DMS53 treated with DMSO at 0.1 percent for 48 hours (cell line): ENCODE measurements at regions not wholly inside any gene's neighbourhood (a gene's known extent, or its start where the extent isn't known, plus 50 kb on each side); places are given as distances from the start of the nearest gene placed in this dataset.
"Not testable (repeated sequence)": the region's sequence is repeated elsewhere in the genome, so short reads cannot be mapped to it uniquely, and the experiment has no call there.

Experiments
- DNase-seq: peaks from one replicate; lab custom pipeline; 2025; ENCODE audit not compliant: unreplicated experiment; lab: John Stamatoyannopoulos, UW

- no peak for DNase-seq
Observed at GRCh38 chr9:15047028-15047551, 136.9 kb upstream of the FREM1 start.

GRCh38 chr9:15033316-15033715 lies 123.1 kb upstream of the FREM1 start:
- no peak for DNase-seq

GRCh38 chr9:15032860-15033259 lies 122.6 kb upstream of the FREM1 start:
- no peak for DNase-seq

GRCh38 chr9:15021146-15021545 lies 110.9 kb upstream of the FREM1 start:
- no peak for DNase-seq

GRCh38 chr9:15018096-15018637 lies 107.9 kb upstream of the FREM1 start:
- DNase-seq = no peak

GRCh38 chr9:15010581-15010980 lies 100.4 kb upstream of the FREM1 start:
- DNase-seq = no peak

GRCh38 chr9:15007698-15008097 lies 97.5 kb upstream of the FREM1 start:
- DNase-seq = no peak

- no peak for DNase-seq
Observed at GRCh38 chr9:14994738-14995137, 84.5 kb upstream of the FREM1 start.

GRCh38 chr9:14993901-14994554 lies 83.8 kb upstream of the FREM1 start:
- no peak for DNase-seq

- DNase-seq = peak; percentile 3
Observed at GRCh38 chr9:14993061-14993800, 83.0 kb upstream of the FREM1 start.

- DNase-seq = no peak
Observed at GRCh38 chr9:14992516-14992915, 82.3 kb upstream of the FREM1 start.

GRCh38 chr9:14992081-14992480 lies 81.9 kb upstream of the FREM1 start:
- DNase-seq = no peak

- DNase-seq = not testable (repeated sequence)
Observed at GRCh38 chr9:14990647-14991046, 80.4 kb upstream of the FREM1 start.

GRCh38 chr9:14989811-14990210 lies 79.6 kb upstream of the FREM1 start:
- no peak for DNase-seq

- DNase-seq = not testable (repeated sequence)
Observed at GRCh38 chr9:14989336-14989735, 79.1 kb upstream of the FREM1 start.

GRCh38 chr9:14987858-14988257 lies 77.6 kb upstream of the FREM1 start:
- no peak for DNase-seq

GRCh38 chr9:14985419-14985818 lies 75.2 kb upstream of the FREM1 start:
- no peak for DNase-seq

GRCh38 chr9:14983599-14983998 lies 73.4 kb upstream of the FREM1 start:
- no peak for DNase-seq

- no peak for DNase-seq
Observed at GRCh38 chr9:14981291-14981950, 71.2 kb upstream of the FREM1 start.

GRCh38 chr9:14978022-14979000 lies 68.1 kb upstream of the FREM1 start:
- no peak for DNase-seq
